NCI-H345 (cell line): ENCODE measurements at regions not wholly inside any gene's neighbourhood (a gene's known extent, or its start where the extent isn't known, plus 50 kb on each side); places are given as distances from the start of the nearest gene placed in this dataset.
"Not testable (repeated sequence)": the region's sequence is repeated elsewhere in the genome, so short reads cannot be mapped to it uniquely, and the experiment has no call there.

Source experiments
- DNase-seq: peaks from one replicate; lab custom pipeline; 2025; lab: John Stamatoyannopoulos, UW

DNA sequence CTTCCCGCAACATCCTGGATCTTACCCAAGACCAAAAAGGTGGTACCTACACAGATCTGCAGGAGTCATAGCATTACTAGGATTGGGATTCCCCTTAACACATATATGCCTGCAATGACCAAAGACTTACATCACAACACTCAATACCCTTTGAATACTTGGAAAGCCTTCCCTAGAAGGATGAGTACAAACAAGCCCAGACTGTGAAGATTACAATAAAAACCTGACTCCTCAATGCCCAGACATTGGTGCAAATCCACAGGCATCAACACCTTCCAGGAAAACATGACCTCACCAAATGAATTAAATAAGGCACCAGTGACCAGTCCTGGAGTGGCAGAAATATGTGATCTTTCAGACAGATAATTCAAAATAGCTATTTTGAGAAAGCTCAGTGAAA, 326.8 kb downstream of the TBL1XR1 start:
- DNase-seq: no peak

DNA sequence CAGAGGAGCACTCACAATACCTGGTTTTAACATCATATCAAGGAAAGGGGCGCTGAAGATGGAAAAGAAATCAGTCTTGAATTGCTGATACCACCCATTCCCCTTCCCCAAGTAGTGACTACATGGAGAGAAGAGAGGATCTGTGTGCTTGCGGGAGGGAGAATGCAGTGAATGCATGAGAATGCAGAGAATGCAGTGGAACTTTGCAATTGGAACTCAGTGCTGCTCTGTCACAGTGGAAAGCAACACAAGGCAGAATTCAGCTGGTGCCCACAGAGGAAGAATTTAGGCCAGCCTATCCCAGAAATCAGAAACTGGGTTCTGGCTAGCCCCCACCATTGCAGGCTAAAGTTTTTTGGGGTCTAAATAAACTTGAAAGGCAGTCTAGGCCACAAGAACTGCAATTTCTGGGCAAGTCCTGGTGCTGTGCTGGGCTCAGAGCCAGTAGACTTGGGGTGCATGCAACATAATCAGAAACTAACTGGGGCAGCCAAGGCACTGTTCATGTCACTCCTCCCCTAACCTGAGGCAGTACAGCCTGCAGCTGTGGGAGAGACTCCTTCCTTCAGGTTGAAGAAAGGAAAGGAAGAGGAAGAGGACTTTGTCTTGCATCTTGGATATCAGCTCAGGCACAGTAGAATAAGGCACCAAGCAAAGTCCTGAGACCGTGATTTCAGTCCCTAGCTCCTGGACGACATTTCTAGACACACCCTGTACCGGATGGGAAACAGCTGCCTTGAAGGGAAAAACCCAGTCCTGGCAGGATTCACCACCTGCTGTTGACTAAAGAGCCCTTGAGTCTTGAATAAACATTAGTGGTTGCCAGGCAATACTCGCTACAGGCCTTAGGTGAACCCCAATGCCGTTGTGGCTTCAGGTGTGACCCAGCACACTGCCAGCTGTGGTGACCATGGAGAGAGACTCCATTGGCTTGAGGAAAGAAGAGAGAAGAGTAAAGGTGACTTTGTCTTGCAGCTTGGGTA, 329.3 kb downstream of the TBL1XR1 start:
- DNase-seq: peak; percentile 87

DNA sequence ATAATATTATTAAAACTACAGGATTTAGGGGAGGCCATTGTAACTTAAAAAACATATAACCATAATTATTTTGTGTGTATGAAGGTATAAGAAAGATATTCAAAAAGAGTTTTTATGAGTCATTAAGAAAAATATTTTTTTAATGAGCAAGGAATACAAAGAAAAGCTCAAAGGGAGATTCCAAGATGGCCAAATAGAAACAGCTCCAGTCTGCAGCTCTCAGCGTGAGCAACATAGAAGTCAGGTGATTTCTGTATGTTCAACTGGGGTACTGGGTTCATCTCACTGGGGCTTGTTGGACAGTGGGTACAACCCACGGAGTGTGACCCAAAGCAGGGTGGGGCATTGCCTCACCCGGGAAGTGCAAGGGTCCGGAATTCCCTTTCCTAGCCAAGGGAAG, 336.1 kb downstream of the TBL1XR1 start:
- no peak for DNase-seq

DNA sequence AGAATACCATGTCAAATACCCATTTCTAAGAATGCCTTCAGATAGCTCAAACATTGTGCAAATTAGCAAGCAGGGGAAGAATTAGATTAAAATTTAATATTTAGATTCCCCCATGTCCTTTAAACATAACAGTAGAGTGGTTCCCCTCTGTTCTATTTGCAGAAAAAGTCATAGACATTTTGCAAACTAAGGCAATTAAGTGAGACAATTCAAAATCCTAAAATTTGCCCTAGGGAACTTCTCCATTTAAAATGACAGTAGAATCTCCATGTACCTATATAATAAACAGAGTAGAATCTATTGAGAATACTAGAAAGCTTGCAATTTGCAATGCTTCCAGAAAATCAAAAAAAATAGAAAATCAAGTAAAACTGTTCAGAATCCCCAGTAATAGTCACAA, 340.6 kb downstream of the TBL1XR1 start:
- no peak for DNase-seq

DNA sequence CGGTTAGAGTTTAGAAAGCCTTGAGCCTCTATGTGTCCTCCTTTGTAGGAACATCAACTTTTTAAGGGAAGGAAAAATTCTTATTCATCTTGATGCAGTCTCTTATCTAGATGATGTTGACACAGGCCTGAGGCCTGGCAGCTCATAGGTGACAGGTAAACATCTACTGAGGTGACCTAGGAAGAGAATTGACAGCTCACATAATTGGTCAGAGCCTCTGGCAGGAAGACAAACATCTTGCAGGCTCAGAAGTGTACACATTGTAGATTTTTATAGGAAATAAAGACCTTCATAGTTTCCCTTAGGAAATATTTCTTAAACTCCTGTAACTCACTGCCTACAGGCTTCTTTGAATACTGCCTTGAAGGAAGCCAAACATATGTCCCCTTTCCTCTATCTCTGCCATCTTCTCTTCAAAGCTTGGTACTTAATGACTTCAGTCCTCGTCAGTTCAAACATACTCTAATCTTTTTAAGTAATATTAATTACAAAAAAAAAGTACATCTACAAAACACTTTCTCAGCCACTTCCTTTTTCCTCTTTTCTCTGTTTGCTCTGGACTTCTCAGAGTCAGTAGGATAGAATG, 341.3 kb downstream of the TBL1XR1 start:
- no peak for DNase-seq

DNA sequence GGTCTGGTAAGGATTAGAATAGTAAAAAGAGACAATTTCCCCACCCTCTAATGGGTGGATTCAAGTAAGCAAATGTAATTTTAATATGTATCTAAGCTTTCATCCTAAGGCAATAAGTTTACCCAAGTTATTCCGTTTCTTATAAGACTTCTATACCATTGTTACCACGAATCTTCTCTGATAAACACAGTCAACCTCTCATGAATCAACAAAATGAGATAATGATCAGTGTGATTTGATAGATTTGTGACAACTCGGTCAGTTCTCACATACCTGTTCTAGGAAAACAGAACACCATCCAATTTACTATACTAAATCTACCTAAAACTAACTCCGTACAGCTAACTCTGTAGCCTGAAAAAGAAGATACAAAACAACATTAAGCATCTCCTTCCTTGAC, 342.1 kb downstream of the TBL1XR1 start:
- DNase-seq: no peak

DNA sequence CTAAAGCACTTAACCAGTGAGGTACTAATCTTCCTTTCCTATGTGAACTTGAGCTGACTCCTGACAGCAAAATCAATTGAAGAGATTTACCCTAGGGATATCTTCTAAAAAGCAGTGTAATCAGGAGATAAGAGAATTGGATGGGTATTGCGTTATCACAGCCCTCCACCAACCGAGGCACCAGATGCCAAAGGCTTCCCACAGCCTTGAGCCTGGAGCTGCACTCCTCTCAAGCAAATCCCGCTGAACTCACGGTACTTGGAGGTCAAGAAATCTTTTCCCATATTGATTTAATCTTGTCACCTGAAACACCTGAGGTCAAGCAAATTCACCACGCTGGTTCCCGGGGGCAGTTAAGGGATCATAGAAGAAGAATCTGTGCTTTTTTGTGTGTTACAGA, 346.8 kb downstream of the TBL1XR1 start:
- DNase-seq: no peak

DNA sequence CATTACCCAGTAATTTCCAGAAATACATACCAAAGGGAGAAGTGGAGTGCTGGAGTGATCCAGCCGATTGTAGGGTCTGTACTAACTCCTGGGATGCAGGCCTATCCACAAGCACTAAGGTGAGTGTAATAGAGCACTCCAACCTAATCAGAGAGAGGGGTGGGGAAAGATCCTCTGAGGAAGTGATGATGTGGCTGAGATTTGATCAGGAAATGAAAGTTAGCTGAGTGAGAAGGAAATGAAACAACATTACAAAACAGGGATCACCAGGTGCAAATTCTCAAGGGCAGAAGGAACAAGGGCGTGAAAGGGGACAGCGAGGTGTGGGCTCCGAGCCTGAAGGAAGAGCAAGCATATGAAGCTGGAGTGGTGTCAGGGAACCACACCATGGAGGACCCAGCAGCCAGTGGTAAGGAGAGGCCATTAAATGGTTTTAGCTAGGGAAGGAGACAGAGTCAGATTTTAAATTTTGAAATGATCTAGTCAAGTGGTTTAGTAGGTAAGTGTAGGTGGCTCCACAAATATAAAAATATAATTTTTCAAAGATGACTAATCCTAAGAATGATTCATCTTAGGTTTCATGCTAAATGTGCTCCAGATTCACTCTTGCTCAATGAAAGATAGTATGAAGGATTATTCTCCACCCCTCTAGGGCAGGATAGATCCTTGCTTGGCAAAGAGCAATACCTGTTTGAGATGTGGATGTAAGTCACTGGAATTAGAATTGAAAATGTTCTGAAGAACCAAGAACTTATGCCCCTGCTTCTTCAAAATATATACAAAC, 348.7 kb downstream of the TBL1XR1 start:
- no peak for DNase-seq

DNA sequence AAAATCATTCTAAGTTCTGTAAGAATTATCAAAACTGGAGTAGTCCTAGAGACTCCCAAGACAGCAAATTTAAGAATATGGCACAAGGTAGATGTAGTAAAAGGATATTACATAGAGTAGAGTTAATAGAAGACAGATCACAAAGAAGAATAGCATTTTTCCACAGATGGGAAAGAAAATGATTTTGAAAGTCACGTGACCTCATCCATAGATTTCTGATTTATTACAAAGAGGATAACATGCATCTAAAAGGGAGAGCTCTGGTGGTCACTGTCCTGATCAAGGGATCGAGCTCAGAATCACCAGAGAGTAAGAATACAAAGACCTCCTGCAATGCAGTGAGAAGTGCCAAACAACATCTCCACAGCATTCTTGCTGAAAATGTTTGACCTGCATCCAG, 354.4 kb downstream of the TBL1XR1 start:
- no peak for DNase-seq

DNA sequence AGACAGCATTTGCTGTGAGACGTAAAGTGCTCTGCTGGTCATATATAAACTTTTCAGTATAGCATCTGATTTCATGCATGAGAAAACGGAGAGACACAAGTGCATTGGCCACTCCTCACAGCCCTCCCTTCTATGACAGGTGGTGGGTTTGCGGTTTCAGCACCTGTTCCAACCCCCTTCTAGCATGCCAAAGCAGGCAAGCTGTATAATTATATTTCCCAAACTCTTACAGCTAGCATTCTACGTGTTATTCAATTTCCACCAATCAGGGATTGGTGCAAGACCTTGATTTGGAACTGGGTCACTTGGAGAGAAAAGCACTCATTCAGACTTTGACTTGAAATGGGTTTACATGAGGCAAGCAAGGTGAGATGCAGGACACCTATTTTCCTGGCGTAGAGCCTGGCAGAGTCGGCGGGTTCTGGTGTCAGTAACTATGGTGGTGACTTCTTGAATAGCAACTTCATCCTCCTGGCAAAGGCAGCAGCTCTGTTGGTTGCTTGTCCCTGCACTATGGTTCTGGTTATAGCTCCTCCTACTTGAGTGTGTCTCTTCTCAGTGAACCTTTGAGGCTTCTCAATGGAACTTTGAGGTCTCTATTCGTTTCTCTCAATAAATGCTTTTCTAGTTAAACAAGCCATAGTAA, 356.5 kb downstream of the TBL1XR1 start:
- DNase-seq: no peak

DNA sequence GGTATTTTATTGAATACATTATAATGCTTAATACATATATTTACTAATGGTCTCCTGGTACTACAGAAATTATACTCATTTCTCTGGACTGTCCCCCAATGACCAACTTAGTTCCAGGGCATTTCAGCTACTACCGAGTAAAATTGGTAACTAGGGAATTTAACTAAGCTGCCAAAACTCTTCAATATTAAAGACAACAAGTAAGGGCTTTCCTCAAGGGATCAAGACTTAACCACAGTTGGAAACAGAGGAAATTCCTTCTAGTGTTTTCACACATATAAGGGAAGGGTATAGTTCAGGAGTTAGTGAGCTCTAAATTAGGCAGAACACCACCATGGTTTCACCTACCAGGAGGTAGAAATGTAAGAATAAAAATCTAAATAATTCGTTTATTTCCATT, 357.4 kb downstream of the TBL1XR1 start:
- no peak for DNase-seq

DNA sequence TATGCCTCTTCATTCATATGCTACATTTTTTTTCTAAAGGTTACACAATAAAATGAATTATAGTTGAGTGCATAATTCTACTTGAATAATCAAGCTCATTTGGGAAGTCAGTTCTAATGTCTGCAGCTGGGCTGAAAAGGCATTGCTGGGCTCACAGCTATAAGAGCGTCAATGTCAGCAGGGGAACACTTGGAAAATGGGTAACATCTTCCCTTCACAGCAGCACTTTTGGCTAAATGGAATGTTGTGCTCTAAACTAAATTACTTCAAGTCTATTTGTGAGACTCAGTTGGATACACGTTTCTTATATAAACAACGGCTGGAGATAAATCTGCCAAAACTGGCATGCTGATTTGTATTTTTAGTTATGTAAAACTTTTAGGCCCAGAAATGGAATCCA, 357.8 kb downstream of the TBL1XR1 start:
- no peak for DNase-seq

DNA sequence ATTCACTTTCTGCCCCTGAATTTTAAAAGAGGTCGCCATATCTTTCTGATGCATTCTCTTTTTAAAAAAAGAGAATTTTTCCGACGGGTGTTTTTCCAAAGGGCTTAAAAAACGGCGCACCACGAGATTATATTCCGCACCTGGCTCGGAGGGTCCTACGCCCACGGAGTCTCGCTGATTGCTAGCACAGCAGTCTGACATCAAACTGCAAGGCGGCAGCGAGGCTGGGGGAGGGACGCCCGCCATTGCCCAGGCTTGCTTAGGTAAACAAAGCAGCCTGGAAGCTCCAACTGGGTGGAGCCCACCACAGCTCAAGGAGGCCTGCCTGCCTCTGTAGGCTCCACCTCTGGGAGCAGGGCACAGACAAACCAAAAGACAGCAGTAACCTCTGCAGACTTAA, 370.0 kb downstream of the TBL1XR1 start:
- DNase-seq: not testable (repeated sequence)

DNA sequence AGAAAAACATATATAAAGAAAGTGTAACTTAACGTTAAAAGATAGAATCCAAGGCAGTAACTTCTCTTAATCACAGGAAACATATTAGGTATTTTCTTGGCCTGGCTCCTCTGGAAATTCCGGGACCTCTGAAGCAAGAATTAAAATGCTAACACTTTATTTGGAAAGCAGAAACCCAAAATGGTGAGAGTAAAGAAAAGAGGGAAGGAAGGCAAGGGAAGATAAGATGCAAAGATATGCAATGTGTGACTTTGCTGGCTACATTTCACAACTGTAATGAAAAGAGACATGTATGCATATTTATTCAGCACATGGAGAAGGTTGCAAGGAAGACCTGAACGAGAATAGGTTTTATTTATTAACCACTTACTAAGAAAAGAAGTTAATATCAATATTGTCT, 372.5 kb downstream of the TBL1XR1 start:
- DNase-seq: no peak

DNA sequence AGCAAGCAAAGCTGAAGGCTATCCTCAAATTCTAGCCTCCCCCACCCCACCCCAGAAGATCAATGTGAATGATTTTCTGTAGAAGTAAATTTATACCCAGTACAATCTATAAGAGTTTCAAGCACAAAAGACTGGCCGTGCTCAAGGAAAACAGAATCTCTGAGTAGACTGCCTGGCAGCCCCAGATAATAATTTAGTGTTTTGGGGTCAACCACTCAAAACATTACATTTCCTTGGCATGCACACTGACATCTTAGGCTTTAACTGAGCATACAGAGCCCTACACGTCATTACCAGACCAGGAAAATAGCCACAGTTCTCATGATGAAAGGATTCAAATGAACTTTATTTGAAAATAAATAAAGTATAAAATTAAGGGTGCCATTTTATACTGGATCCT, 376.5 kb downstream of the TBL1XR1 start:
- DNase-seq: no peak

DNA sequence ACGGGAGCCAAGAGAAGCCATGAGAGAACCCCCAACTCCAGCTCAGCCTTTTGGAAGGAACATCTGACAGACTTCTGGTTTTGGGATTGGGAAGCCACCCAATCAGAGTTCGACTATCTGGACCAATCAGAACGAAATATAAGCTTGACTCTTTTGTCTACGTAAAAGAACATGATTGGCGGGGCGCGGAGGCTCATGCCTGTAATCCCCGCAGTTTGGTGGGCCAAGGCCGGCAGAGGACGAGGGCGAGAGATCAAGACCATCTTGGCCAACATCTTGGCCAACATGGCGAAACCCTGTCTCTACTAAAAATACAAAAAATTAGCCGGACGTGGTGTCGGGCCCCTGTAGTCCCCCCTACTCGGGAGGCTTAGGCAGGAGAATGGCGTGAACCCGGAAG, 380.3 kb downstream of the TBL1XR1 start:
- DNase-seq: no peak

DNA sequence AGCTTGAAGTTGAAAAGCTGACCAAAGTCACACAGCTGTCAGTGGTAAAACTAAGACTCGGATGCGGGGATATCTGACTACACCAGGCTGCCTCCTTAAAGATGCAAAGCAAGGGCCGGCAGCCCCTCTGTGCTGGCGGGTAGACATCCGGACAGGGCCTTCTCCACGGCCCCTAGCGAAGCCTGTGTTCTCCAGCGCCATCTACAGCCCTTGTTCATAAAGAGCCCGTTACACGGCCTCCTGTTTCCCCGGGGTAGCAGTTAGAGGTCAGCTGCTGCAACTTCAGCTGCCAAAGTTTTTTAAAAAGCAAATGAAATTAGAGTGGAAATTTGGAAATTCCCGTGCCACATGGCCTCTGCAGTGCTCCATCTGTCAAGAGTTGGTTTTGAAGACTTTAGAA, 383.0 kb downstream of the TBL1XR1 start:
- DNase-seq: no peak

DNA sequence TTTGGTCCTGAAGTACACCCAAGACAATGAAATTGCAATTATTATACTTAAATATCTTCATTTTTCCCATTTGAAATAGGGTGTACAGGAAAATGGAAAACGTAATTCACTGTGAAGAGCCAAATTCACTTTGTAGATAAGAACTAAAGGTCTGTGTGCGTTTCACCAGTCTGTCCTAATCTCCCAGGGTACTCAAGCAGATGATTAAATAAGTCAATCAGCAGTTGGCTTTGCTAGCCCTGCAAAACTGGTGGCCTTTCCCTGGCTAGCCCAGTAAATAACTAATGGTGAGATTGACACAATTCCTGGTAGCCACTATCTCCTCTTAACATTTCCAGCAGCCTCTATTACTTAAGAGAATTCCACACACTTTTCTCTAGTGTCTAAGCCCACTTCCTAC, 389.3 kb downstream of the TBL1XR1 start:
- no peak for DNase-seq

DNA sequence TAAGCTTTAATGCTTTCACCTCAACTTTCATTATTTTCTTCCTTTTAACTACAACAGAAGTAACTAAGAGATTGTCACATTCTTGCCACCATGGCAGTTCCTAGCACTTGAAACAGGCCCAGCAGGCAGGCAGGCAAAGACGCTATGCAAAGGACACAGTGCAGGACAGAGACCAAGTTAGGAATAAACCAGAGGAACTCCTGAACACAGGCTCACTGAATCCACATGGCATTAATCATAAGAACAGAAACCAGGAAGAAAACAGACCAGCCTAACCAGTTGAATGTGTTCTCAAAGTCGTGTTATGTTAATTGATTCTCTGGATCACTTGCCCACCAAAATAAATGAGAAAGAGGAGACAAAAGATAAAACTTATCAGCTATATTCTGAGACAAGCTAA, 397.6 kb downstream of the TBL1XR1 start:
- DNase-seq: no peak

DNA sequence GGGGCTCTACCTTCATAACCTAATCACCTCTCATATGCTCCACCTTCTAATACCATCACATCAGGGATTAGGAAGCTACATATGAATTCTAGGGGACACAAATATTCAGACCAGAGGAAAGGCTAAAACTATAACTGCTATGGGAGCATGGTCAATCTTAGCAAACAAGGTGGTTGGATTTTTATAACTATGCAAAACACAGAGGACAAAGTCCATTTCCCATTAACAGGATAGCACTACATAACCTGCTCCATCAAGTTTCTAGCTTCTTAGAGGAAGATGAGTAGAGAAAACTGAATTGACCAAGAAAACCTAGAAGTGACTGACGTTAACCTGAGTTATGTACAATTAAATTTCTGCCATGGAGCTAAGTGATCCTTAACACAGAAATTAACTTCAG, 398.6 kb downstream of the TBL1XR1 start:
- DNase-seq: no peak

DNA sequence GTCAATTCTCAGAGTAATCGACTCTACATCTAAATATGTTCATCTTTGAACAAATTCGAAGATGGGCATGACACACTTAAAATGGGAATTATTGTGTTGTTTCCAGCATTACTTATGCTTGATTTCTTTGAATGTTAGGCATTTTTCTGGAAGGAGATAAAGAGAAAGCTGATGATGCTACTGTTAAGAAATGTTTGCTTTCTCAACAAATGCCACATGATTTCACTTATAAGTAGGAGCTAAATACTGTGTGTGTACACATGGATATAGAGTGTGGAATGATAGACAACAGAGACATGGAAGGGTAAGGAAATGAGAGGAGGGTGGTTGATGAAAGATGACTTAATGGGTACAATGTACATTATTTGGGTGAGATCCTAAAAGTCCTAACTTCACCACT, 400.9 kb downstream of the TBL1XR1 start:
- DNase-seq: no peak

DNA sequence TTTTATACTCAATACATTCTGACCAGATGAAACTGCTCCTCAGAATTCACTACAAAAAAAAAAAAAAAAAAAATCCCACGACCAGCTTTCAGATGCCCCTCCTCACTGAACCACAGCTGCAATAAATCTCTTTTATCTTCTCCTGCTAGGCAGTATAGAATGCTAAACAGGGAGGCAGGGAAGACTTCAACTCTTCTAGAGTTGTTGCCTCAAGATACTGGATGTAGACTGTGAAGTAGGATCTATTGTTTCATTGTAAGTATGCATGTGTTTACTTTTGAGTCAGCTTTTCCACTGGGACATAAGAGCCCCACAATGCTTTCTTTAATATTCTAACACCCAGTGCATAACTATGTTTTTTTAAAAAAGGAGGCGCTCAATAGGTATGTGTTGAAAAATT, 401.4 kb downstream of the TBL1XR1 start:
- DNase-seq: no peak
